ENCODE measurements at regions not wholly inside any gene's neighbourhood (a gene's known extent, or its start where the extent isn't known, plus 50 kb on each side); places are given as distances from the start of the nearest gene placed in this dataset.
"Not testable (repeated sequence)": the region's sequence is repeated elsewhere in the genome, so short reads cannot be mapped to it uniquely, and the experiment has no call there.

GRCh38 chr3:101138817-101139216 is 145.6 kb upstream of the ABI3BP start:
- DNase-seq: no peak

- peak in 1 of 2 experiments; percentile 42 for DNase-seq
These were observed 141.1 kb upstream of the ABI3BP start for GRCh38 chr3:101134331-101134730.

GRCh38 chr3:101133652-101134051 is 140.4 kb upstream of the ABI3BP start:
- no peak for DNase-seq

GRCh38 chr3:101133197-101133596 is 140.0 kb upstream of the ABI3BP start:
- DNase-seq: not testable (repeated sequence)

- DNase-seq: no peak
These were observed 138.5 kb upstream of the ABI3BP start for GRCh38 chr3:101131767-101132166.

GRCh38 chr3:101128786-101129185 is 135.6 kb upstream of the ABI3BP start:
- DNase-seq: no peak

GRCh38 chr3:101128001-101128400 is 134.8 kb upstream of the ABI3BP start:
- peak in 1 of 2 experiments; percentile 55 for DNase-seq

GRCh38 chr3:101124125-101124524 is 130.9 kb upstream of the ABI3BP start:
- no peak for DNase-seq

- no peak for DNase-seq
These were observed 129.9 kb upstream of the ABI3BP start for GRCh38 chr3:101123081-101123480.

- no peak for DNase-seq
These were observed 129.5 kb upstream of the ABI3BP start for GRCh38 chr3:101122681-101123080.

- DNase-seq: no peak
These were observed 126.8 kb upstream of the ABI3BP start for GRCh38 chr3:101120039-101120438.

GRCh38 chr3:101119535-101119934 is 126.3 kb upstream of the ABI3BP start:
- DNase-seq: no peak

GRCh38 chr3:101117980-101118379 is 124.8 kb upstream of the ABI3BP start:
- no peak for DNase-seq

- no peak for DNase-seq
These were observed 124.2 kb upstream of the ABI3BP start for GRCh38 chr3:101117465-101117864.

GRCh38 chr3:101110295-101110694 is 117.1 kb upstream of the ABI3BP start:
- DNase-seq: not testable (repeated sequence)

GRCh38 chr3:101104321-101104720 is 111.1 kb upstream of the ABI3BP start:
- DNase-seq: no peak

GRCh38 chr3:101102678-101103296 is 109.6 kb upstream of the ABI3BP start:
- DNase-seq: no peak

GRCh38 chr3:101100361-101101009 is 107.3 kb upstream of the ABI3BP start:
- DNase-seq: no peak

- DNase-seq: no peak
These were observed 106.6 kb upstream of the ABI3BP start for GRCh38 chr3:101099791-101100190.

- DNase-seq: no peak
These were observed 103.2 kb upstream of the ABI3BP start for GRCh38 chr3:101096444-101096843.

- no peak for DNase-seq
These were observed 102.6 kb upstream of the ABI3BP start for GRCh38 chr3:101095693-101096430.

- DNase-seq: no peak
These were observed 98.3 kb upstream of the ABI3BP start for GRCh38 chr3:101091489-101091888.

- no peak for DNase-seq
These were observed 92.5 kb upstream of the ABI3BP start for GRCh38 chr3:101085752-101086151.

- no peak for DNase-seq
These were observed 91.2 kb upstream of the ABI3BP start for GRCh38 chr3:101084404-101084803.

Measured in NCI-H524 (cell line).